ENCODE measurements at regions not wholly inside any gene's neighbourhood (a gene's known extent, or its start where the extent isn't known, plus 50 kb on each side); places are given as distances from the start of the nearest gene placed in this dataset.

DNA sequence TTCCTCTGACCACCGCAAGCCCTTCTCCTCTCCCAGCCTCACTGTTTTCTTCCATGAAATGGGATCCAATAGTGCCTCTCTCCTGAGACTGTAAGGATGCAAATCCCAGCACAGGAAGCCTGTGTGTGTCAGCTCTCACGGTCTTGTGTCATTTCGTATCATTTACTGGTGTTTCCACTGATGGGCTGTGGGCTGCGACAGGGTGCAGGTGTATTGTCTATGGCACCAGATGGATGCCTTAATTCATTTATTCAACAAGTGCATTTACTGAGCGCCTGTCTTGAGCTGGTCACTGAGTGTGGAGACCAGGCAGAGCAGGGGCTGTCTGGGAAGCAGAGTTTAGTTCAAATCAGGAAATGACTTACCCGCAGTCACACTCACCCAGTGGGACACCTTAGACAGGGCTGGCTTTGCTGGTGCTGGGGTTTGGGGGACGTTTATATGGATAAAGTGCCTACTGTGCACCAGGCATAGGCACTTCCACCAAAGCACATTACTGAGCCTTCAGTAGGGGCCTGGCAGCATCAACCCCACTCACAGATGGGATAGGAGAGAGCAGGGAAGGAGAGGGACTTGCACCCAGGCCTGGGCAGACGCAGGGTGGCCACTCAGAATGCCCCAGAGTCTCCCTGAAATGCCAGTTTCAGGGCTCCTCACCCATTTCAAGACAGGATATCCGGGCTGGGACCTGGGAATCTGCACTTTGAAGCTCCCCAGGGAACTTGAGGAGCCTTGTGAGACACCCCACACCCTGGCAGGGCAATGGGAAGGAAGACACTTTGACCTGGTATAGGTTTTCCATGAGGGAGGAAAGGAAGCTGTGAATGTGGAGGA is 398.9 kb downstream of the MATN1 start:
- TF ChIP-seq SP1 (IDR thresholded peaks at IDR 0.05; ENCODE audit: low read depth, low read length): no peak
- no peak for TF ChIP-seq YY1 (IDR thresholded peaks at IDR 0.05; ENCODE audit: low read depth, low read length)
- TF ChIP-seq ZZZ3 (IDR thresholded peaks at IDR 0.05; ENCODE audit: control insufficient read depth, insufficient read length, low read depth): no peak
- TF ChIP-seq, protein P1, sequence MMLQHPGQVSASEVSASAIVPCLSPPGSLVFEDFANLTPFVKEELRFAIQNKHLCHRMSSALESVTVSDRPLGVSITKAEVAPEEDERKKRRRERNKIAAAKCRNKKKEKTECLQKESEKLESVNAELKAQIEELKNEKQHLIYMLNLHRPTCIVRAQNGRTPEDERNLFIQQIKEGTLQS (IDR thresholded peaks at IDR 0.05; ENCODE audit: borderline replicate concordance, extremely low read depth, low read depth, low read length): no peak
- Histone ChIP-seq H3K79me2 (ENCODE audit: control insufficient read depth, insufficient read depth, low read length) (no peaks in the 10 kb centered on the region), H3K27me3 (replicated peaks in 1 of 2; ENCODE audit: control insufficient read depth in 2 of 2, insufficient read depth in 2 of 2, low read length in 1 of 2) (peaks cover 1 to 2% of the 10 kb centered on the region in 2 experiments), H2AFZ (ENCODE audit: control insufficient read depth, low read depth, low read length) (no peak overlapping the region), H3K9me3 (replicated peaks; ENCODE audit: control insufficient read depth, insufficient read depth, low read length) (no peaks in the 10 kb centered on the region), H3K4me1 (ENCODE audit: control insufficient read depth, insufficient read depth, low read length) (no peaks in the 10 kb centered on the region), H3K27ac (ENCODE audit: control insufficient read depth, insufficient read depth) (no peak overlapping the region), H4K20me1 (ENCODE audit: control insufficient read depth, insufficient read depth) (no peaks in the 10 kb centered on the region), H3K4me3 (no peak overlapping the region), H3K36me3 (ENCODE audit: control insufficient read depth in 2 of 2, insufficient read depth in 2 of 2, low read length in 1 of 2) (no peaks in the 10 kb centered on the region), H3K9ac (ENCODE audit: control insufficient read depth, insufficient read depth, low read length) (no peak overlapping the region), H3K4me2 (ENCODE audit: control insufficient read depth, insufficient read depth) (no peak overlapping the region)
- ChIA-PET CTCF (no interaction called here), SMC1A (ENCODE audit: uncharacterized antibody, unreplicated experiment) (no interaction called here), POLR2A (no interaction called here), RAD21 (ENCODE audit: unreplicated experiment) (no interaction called here)
- in situ Hi-C loops (cut with MboI) (no loop called here), intact Hi-C loops (cut with micrococcal nuclease; ENCODE audit: unreplicated experiment) (no loop called here)
- BruUV-seq (replicated peaks): no TSS peak
- DNase-seq (ENCODE audit: low read depth, low spot score) (no peak), FAIRE-seq (no peak), ATAC-seq (no peak)
- WGBS (ENCODE audit: insufficient coverage, insufficient replicate concordance, low lambda C conversion rate, missing lambda C conversion rate): 29% methylated on average over 9 of the region's 9 CpGs

DNA sequence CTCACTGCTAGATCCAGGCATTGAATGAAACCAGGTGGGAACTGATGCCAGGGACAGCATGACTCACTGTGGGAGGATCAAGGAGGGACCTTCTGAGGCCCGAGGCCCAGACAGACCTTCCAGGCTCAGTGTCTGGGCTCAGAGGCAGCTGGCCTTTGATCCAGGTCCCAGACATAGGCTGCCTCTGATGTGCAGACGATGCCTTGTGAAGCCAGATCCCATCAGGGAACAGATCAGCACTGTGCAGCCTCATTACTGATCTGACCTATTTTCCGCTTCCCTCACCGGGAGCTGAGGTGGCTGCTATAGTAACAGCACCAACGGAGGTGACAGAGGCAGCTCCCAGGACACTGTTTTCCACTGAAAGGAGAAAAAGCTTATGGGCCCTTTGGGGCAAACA is 399.5 kb downstream of the MATN1 start:
- H3K4me2 ChIP-seq (ENCODE audit: control insufficient read depth, insufficient read depth): no peak overlapping the region
- RAD21 ChIA-PET (ENCODE audit: unreplicated experiment): no interaction called here
- H3K79me2 ChIP-seq (ENCODE audit: control insufficient read depth, insufficient read depth, low read length): no peaks in the 10 kb centered on the region
- H3K9ac ChIP-seq (ENCODE audit: control insufficient read depth, insufficient read depth, low read length): no peak overlapping the region
- SMC1A ChIA-PET (ENCODE audit: uncharacterized antibody, unreplicated experiment): no interaction called here
- intact Hi-C loops (cut with micrococcal nuclease; ENCODE audit: unreplicated experiment) (no loop called here), in situ Hi-C loops (cut with MboI) (no loop called here)
- no peaks in the 10 kb centered on the region for H3K4me1 ChIP-seq (ENCODE audit: control insufficient read depth, insufficient read depth, low read length)
- H3K27me3 ChIP-seq (replicated peaks in 1 of 2; ENCODE audit: control insufficient read depth in 2 of 2, insufficient read depth in 2 of 2, low read length in 1 of 2): peaks cover 1% of the 10 kb centered on the region in 2 experiments
- no peak overlapping the region for H3K27ac ChIP-seq (ENCODE audit: control insufficient read depth, insufficient read depth)
- ATAC-seq (no peak), DNase-seq (ENCODE audit: low read depth, low spot score) (no peak), FAIRE-seq (no peak)
- WGBS (ENCODE audit: insufficient coverage, insufficient replicate concordance, low lambda C conversion rate, missing lambda C conversion rate): 16% methylated on average over 5 of the region's 5 CpGs
- H3K9me3 ChIP-seq (replicated peaks; ENCODE audit: control insufficient read depth, insufficient read depth, low read length): no peaks in the 10 kb centered on the region
- H3K36me3 ChIP-seq (ENCODE audit: control insufficient read depth in 2 of 2, insufficient read depth in 2 of 2, low read length in 1 of 2): no peaks in the 10 kb centered on the region
- POLR2A ChIA-PET: no interaction called here
- CTCF ChIA-PET: no interaction called here
- no peak overlapping the region for H3K4me3 ChIP-seq
- BruUV-seq (replicated peaks): no TSS peak
- TF ChIP-seq, protein P2, sequence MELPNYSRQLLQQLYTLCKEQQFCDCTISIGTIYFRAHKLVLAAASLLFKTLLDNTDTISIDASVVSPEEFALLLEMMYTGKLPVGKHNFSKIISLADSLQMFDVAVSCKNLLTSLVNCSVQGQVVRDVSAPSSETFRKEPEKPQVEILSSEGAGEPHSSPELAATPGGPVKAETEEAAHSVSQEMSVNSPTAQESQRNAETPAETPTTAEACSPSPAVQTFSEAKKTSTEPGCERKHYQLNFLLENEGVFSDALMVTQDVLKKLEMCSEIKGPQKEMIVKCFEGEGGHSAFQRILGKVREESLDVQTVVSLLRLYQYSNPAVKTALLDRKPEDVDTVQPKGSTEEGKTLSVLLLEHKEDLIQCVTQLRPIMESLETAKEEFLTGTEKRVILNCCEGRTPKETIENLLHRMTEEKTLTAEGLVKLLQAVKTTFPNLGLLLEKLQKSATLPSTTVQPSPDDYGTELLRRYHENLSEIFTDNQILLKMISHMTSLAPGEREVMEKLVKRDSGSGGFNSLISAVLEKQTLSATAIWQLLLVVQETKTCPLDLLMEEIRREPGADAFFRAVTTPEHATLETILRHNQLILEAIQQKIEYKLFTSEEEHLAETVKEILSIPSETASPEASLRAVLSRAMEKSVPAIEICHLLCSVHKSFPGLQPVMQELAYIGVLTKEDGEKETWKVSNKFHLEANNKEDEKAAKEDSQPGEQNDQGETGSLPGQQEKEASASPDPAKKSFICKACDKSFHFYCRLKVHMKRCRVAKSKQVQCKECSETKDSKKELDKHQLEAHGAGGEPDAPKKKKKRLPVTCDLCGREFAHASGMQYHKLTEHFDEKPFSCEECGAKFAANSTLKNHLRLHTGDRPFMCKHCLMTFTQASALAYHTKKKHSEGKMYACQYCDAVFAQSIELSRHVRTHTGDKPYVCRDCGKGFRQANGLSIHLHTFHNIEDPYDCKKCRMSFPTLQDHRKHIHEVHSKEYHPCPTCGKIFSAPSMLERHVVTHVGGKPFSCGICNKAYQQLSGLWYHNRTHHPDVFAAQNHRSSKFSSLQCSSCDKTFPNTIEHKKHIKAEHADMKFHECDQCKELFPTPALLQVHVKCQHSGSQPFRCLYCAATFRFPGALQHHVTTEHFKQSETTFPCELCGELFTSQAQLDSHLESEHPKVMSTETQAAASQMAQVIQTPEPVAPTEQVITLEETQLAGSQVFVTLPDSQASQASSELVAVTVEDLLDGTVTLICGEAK (IDR thresholded peaks at IDR 0.05; ENCODE audit: borderline replicate concordance): no peak
- TF ChIP-seq RAD51 (IDR thresholded peaks at IDR 0.05) (no peak), BRCA1 (IDR thresholded peaks at IDR 0.05; ENCODE audit: low read depth, low read length) (no peak), SMC3 (IDR thresholded peaks at IDR 0.05; ENCODE audit: borderline replicate concordance, low read length) (no peak)
- TF ChIP-seq, protein P3, sequence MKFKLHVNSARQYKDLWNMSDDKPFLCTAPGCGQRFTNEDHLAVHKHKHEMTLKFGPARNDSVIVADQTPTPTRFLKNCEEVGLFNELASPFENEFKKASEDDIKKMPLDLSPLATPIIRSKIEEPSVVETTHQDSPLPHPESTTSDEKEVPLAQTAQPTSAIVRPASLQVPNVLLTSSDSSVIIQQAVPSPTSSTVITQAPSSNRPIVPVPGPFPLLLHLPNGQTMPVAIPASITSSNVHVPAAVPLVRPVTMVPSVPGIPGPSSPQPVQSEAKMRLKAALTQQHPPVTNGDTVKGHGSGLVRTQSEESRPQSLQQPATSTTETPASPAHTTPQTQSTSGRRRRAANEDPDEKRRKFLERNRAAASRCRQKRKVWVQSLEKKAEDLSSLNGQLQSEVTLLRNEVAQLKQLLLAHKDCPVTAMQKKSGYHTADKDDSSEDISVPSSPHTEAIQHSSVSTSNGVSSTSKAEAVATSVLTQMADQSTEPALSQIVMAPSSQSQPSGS (IDR thresholded peaks at IDR 0.05; ENCODE audit: low read length): no peak
- TF ChIP-seq, protein P4, sequence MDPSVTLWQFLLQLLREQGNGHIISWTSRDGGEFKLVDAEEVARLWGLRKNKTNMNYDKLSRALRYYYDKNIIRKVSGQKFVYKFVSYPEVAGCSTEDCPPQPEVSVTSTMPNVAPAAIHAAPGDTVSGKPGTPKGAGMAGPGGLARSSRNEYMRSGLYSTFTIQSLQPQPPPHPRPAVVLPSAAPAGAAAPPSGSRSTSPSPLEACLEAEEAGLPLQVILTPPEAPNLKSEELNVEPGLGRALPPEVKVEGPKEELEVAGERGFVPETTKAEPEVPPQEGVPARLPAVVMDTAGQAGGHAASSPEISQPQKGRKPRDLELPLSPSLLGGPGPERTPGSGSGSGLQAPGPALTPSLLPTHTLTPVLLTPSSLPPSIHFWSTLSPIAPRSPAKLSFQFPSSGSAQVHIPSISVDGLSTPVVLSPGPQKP (IDR thresholded peaks at IDR 0.05; ENCODE audit: low read depth, low read length): no peak
- no peak overlapping the region for H2AFZ ChIP-seq (ENCODE audit: control insufficient read depth, low read depth, low read length)
- H4K20me1 ChIP-seq (ENCODE audit: control insufficient read depth, insufficient read depth): no peaks in the 10 kb centered on the region
